ENCODE measurements at regions not wholly inside any gene's neighbourhood (a gene's known extent, or its start where the extent isn't known, plus 50 kb on each side); places are given as distances from the start of the nearest gene placed in this dataset.

DNA sequence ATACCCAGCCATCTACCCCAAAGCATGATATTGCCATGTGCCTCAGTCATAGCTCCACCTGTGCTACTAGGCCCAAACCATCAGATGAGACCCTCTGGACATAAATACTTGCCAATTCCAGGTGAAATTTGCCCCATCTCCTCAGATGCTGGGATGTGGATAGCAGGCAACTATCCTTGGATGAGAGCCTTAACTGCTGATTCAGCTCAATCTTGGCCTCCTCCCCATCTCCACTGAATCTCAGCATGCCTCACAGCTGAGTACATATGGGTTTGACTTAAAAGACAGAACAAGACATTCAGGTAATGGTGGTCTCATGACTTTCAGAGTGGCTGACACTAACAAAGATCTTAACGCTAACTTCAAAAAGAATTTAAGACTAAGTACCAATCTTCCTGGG is 50.8 kb upstream of the KLHL13 start:
- POLR2A ChIA-PET, result no interaction called here
- no peaks in the 10 kb centered on the region for H3K9me3 ChIP-seq (ENCODE audit: control extremely low read depth in 1 of 3, control insufficient read depth in 2 of 3, insufficient read depth in 1 of 3, low read length in 2 of 3)
- Mint-ChIP-seq H3K27me3 (no peaks in the 10 kb centered on the region), H3K9me3 (ENCODE audit: insufficient read depth) (no peaks in the 10 kb centered on the region), H3K4me1 (no peaks in the 10 kb centered on the region), H3K4me3 (no peak overlapping the region), H3K27ac (no peak overlapping the region)
- H2AFZ ChIP-seq (ENCODE audit: insufficient read depth, low read depth, low read length, poor library complexity, severe bottlenecking), result no peak overlapping the region
- DNase-seq (no peak), ATAC-seq (ENCODE audit: low read depth) (no peak)
- no peak overlapping the region for H3K27ac ChIP-seq (ENCODE audit: low read length in 2 of 2)
- no peak overlapping the region for H3K4me2 ChIP-seq (replicated peaks; ENCODE audit: low read depth, low read length, poor library complexity, severe bottlenecking)
- intact Hi-C loops (cut with micrococcal nuclease), result no loop called here
- H3K27me3 ChIP-seq (replicated peaks in 1 of 4; ENCODE audit: control extremely low read depth in 1 of 4, control insufficient read depth in 3 of 4, insufficient read depth in 4 of 4, low read length in 3 of 4), result no peaks in the 10 kb centered on the region
- CTCF ChIA-PET, result no interaction called here
- H3K9ac ChIP-seq (ENCODE audit: low read length), result no peak overlapping the region
- H3K79me2 ChIP-seq (ENCODE audit: control insufficient read depth, insufficient read depth, low read length), result no peaks in the 10 kb centered on the region
- TF ChIP-seq EZH2 (IDR thresholded peaks at IDR 0.05; ENCODE audit: borderline replicate concordance, insufficient read depth, low read depth, low read length, poor library complexity, severe bottlenecking), result no peak
- TF ChIP-seq, protein P1, sequence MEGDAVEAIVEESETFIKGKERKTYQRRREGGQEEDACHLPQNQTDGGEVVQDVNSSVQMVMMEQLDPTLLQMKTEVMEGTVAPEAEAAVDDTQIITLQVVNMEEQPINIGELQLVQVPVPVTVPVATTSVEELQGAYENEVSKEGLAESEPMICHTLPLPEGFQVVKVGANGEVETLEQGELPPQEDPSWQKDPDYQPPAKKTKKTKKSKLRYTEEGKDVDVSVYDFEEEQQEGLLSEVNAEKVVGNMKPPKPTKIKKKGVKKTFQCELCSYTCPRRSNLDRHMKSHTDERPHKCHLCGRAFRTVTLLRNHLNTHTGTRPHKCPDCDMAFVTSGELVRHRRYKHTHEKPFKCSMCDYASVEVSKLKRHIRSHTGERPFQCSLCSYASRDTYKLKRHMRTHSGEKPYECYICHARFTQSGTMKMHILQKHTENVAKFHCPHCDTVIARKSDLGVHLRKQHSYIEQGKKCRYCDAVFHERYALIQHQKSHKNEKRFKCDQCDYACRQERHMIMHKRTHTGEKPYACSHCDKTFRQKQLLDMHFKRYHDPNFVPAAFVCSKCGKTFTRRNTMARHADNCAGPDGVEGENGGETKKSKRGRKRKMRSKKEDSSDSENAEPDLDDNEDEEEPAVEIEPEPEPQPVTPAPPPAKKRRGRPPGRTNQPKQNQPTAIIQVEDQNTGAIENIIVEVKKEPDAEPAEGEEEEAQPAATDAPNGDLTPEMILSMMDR (IDR thresholded peaks at IDR 0.05), result no peak
- H3K36me3 ChIP-seq (replicated peaks in 1 of 2; ENCODE audit: control extremely low read depth in 1 of 2, control insufficient read depth in 1 of 2, extremely low read depth in 1 of 2, insufficient read depth in 2 of 2, low read length in 1 of 2), result no peaks in the 10 kb centered on the region
- no CpG with 5 or more reads among the region's 1 CpG for WGBS (ENCODE audit: insufficient coverage)
- no peak overlapping the region for H3K4me3 ChIP-seq (ENCODE audit: control extremely low read depth in 1 of 5, extremely low read depth in 1 of 5, insufficient read depth in 1 of 5, low read depth in 2 of 5, low read length in 4 of 5)
- no peaks in the 10 kb centered on the region for H4K20me1 ChIP-seq (ENCODE audit: control insufficient read depth, insufficient read depth, low read length, poor library complexity, severe bottlenecking)
- no peaks in the 10 kb centered on the region for H3K4me1 ChIP-seq (ENCODE audit: control insufficient read depth in 2 of 2, insufficient read depth in 2 of 2, low read length in 2 of 2)

- Histone ChIP-seq H3K4me2 (replicated peaks; ENCODE audit: low read depth, low read length, poor library complexity, severe bottlenecking) (no peak overlapping the region), H3K9ac (ENCODE audit: low read length) (no peak overlapping the region), H3K79me2 (ENCODE audit: control insufficient read depth, insufficient read depth, low read length) (no peaks in the 10 kb centered on the region), H2AFZ (ENCODE audit: insufficient read depth, low read depth, low read length, poor library complexity, severe bottlenecking) (no peak overlapping the region), H3K27me3 (replicated peaks in 1 of 4; ENCODE audit: control extremely low read depth in 1 of 4, control insufficient read depth in 3 of 4, insufficient read depth in 4 of 4, low read length in 3 of 4) (no peaks in the 10 kb centered on the region), H3K36me3 (replicated peaks in 1 of 2; ENCODE audit: control extremely low read depth in 1 of 2, control insufficient read depth in 1 of 2, extremely low read depth in 1 of 2, insufficient read depth in 2 of 2, low read length in 1 of 2) (no peaks in the 10 kb centered on the region), H3K4me1 (ENCODE audit: control insufficient read depth in 2 of 2, insufficient read depth in 2 of 2, low read length in 2 of 2) (no peaks in the 10 kb centered on the region), H3K9me3 (ENCODE audit: control extremely low read depth in 1 of 3, control insufficient read depth in 2 of 3, insufficient read depth in 1 of 3, low read length in 2 of 3) (no peaks in the 10 kb centered on the region), H3K27ac (ENCODE audit: low read length in 2 of 2) (no peak overlapping the region), H4K20me1 (ENCODE audit: control insufficient read depth, insufficient read depth, low read length, poor library complexity, severe bottlenecking) (no peaks in the 10 kb centered on the region), H3K4me3 (ENCODE audit: control extremely low read depth in 1 of 5, extremely low read depth in 1 of 5, insufficient read depth in 1 of 5, low read depth in 2 of 5, low read length in 4 of 5) (no peak overlapping the region)
- H3K4me3 Mint-ChIP-seq, result no peak overlapping the region
- no peaks in the 10 kb centered on the region for H3K4me1 Mint-ChIP-seq
- no peak for ATAC-seq (ENCODE audit: low read depth)
- DNase-seq, result no peak
- H3K27ac Mint-ChIP-seq, result no peak overlapping the region
- H3K27me3 Mint-ChIP-seq, result no peaks in the 10 kb centered on the region
- H3K9me3 Mint-ChIP-seq (ENCODE audit: insufficient read depth), result no peaks in the 10 kb centered on the region
- ChIA-PET POLR2A (no interaction called here), CTCF (no interaction called here)
- TF ChIP-seq, protein P1 (IDR thresholded peaks at IDR 0.05), result no peak
- no peak for TF ChIP-seq EZH2 (IDR thresholded peaks at IDR 0.05; ENCODE audit: borderline replicate concordance, insufficient read depth, low read depth, low read length, poor library complexity, severe bottlenecking)
- intact Hi-C loops (cut with micrococcal nuclease), result no loop called here
Observed at GRCh38 chrX:118171356-118171755, 54.7 kb upstream of the KLHL13 start.

Data from B cell (primary cell).